Smooth muscle cell (in vitro differentiated cells): ENCODE measurements at regions not wholly inside any gene's neighbourhood (a gene's known extent, or its start where the extent isn't known, plus 50 kb on each side); places are given as distances from the start of the nearest gene placed in this dataset.

ENCODE experiments used
- DNase-seq: peaks from one replicate; lab custom pipeline; 2025; ENCODE audit not compliant: unreplicated experiment; lab: John Stamatoyannopoulos, UW
- H2AFZ ChIP-seq: fragments of 200-600 bp; sonication (generic); 2 replicates; pipeline ENCODE4 v1.6.0; 2016; ENCODE audit warnings: antibody characterized with exemption, low read depth, mild to moderate bottlenecking
- H3F3A ChIP-seq: fragments of 200-600 bp; sonication (generic); 2 replicates; pipeline ENCODE4 v1.6.0; 2017; ENCODE audit warnings: antibody characterized with exemption, low read depth
- H3K27ac ChIP-seq: fragments of 200-600 bp; sonication (generic); 2 replicates; pipeline ENCODE4 v1.5.1; 2016; ENCODE audit warnings: low read depth, mild to moderate bottlenecking
- H3K27me3 ChIP-seq: fragments of 200-600 bp; sonication (generic); 2 replicates; pipeline ENCODE4 v1.6.1; 2016; ENCODE audit warnings: low read depth, mild to moderate bottlenecking
- H3K36me3 ChIP-seq: fragments of 200-600 bp; sonication (generic); 2 replicates; pipeline ENCODE4 v1.5.1; 2016; ENCODE audit warnings: low read depth
- H3K4me1 ChIP-seq: fragments of 200-600 bp; sonication (generic); 2 replicates; pipeline ENCODE4 v1.5.1; 2016; ENCODE audit warnings: low read depth
- H3K4me2 ChIP-seq: fragments of 200-600 bp; sonication (generic); 2 replicates; pipeline ENCODE4 v1.6.0; 2016; ENCODE audit warnings: mild to moderate bottlenecking
- H3K4me3 ChIP-seq: fragments of 200-600 bp; sonication (generic); 2 replicates; pipeline ENCODE4 v1.5.1; 2016; ENCODE audit warnings: mild to moderate bottlenecking
- H3K79me2 ChIP-seq: fragments of 200-600 bp; sonication (generic); 2 replicates; pipeline ENCODE4 v1.6.0; 2016; ENCODE audit warnings: low read depth, mild to moderate bottlenecking
- H3K9ac ChIP-seq: fragments of 200-600 bp; sonication (generic); 2 replicates; pipeline ENCODE4 v1.6.0; 2016; ENCODE audit warnings: low read depth
- H3K9me3 ChIP-seq: fragments of 200-600 bp; sonication (generic); replicated peaks from 2 replicates; pipeline ENCODE4 v1.5.1; 2016; ENCODE audit warnings: low read depth
- H4K20me1 ChIP-seq: fragments of 200-600 bp; sonication (generic); 2 replicates; pipeline ENCODE4 v1.6.0; 2016; ENCODE audit warnings: low read depth
- WGBS: methylation state at CpG from one replicate; pipeline ENCODE4 v1.1.7; 2016; ENCODE audit warnings: low lambda C conversion rate; 5-methylcytosine and 5-hydroxymethylcytosine counted together
- TF ChIP-seq, protein P1 (sequence below): fragments of 200-600 bp; sonication (generic); IDR thresholded peaks from 2 replicates; pipeline ENCODE4 v1.5.1; 2017; ENCODE audit warnings: borderline replicate concordance, mild to moderate bottlenecking, antibody characterized with exemption; ENCODE audit not compliant: insufficient read depth, poor library complexity, severe bottlenecking

DNA sequence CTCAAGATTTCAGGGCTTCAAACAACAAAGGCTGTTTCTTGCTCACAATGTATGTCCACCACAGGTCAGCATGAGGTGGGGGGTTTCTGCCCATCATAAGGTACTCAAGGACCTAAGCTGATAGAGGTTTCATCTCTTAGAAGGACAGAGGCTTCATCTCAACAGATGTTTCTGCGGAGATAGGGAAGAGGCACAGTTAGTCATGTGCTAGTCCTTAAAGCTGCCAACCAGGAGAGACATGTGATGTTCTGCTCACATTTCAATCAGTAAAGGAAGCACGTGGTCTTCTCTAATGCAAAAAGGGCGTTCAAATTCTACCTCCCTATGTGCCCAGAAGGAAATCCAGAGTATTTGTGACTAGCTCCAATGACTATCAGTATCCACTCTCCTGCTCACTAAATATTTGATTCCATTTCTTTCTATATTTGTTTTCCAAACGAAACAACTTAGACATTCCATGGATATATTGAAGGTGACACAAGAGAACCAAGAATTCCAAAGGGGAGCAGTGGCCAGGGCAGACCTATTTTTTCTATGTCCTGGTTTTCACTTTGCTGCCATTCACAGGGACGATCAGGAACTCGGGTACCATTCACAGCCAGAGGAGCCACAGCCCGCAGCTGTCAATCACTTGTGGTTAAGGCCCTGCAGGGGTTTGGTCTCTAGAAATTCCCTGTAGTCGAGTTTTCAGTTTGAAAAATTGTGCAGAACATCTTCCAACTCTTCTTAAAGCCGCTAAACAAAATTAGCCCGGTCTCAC is 173.2 kb upstream of the FOXA2 start:
- TF ChIP-seq, protein P1, sequence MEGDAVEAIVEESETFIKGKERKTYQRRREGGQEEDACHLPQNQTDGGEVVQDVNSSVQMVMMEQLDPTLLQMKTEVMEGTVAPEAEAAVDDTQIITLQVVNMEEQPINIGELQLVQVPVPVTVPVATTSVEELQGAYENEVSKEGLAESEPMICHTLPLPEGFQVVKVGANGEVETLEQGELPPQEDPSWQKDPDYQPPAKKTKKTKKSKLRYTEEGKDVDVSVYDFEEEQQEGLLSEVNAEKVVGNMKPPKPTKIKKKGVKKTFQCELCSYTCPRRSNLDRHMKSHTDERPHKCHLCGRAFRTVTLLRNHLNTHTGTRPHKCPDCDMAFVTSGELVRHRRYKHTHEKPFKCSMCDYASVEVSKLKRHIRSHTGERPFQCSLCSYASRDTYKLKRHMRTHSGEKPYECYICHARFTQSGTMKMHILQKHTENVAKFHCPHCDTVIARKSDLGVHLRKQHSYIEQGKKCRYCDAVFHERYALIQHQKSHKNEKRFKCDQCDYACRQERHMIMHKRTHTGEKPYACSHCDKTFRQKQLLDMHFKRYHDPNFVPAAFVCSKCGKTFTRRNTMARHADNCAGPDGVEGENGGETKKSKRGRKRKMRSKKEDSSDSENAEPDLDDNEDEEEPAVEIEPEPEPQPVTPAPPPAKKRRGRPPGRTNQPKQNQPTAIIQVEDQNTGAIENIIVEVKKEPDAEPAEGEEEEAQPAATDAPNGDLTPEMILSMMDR = no peak
- no peaks in the 10 kb centered on the region for H3K4me1 ChIP-seq
- no peak overlapping the region for H3K4me2 ChIP-seq

DNA sequence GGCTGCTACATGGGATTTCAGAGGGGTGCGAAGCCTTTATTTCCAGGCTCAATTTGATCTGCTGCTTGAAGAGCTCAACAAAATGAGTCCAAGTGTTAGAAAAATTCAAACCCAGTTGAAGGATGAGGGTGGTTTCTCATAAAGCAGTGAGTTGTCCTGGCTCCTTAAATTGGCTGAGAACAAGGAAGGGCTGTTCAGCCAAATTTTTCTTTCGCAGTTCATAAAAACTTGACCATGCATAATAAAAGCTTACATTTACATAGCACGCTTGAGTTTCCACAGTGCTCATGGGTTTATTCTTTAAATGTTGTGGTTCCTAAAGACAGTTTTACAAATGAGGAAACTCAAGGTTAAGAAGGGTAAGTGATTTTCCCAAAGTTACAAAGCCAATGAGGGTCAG is 174.4 kb upstream of the FOXA2 start:
- DNase-seq = no peak
- Histone ChIP-seq H3K9me3 (no peaks in the 10 kb centered on the region), H3K36me3 (no peaks in the 10 kb centered on the region), H3F3A (no peaks in the 10 kb centered on the region), H3K79me2 (no peaks in the 10 kb centered on the region), H3K27ac (no peak overlapping the region), H3K4me2 (no peak overlapping the region), H3K27me3 (no peaks in the 10 kb centered on the region), H2AFZ (no peak overlapping the region), H3K9ac (no peak overlapping the region), H3K4me3 (no peak overlapping the region), H3K4me1 (no peaks in the 10 kb centered on the region), H4K20me1 (no peaks in the 10 kb centered on the region)
- WGBS = 92% methylated on average over 3 of the region's 3 CpGs
- TF ChIP-seq, protein P1 = no peak

More for the DNA sequence above, 173.2 kb upstream of the FOXA2 start:
- Histone ChIP-seq H3K79me2 (no peaks in the 10 kb centered on the region), H3K27me3 (no peaks in the 10 kb centered on the region), H3K27ac (no peak overlapping the region), H3K36me3 (no peaks in the 10 kb centered on the region), H3K4me3 (no peak overlapping the region), H3F3A (no peaks in the 10 kb centered on the region), H2AFZ (no peak overlapping the region), H3K9ac (no peak overlapping the region), H4K20me1 (no peaks in the 10 kb centered on the region), H3K9me3 (no peaks in the 10 kb centered on the region)
- DNase-seq = no peak
- WGBS = 84% methylated on average over 10 of the region's 10 CpGs

DNA sequence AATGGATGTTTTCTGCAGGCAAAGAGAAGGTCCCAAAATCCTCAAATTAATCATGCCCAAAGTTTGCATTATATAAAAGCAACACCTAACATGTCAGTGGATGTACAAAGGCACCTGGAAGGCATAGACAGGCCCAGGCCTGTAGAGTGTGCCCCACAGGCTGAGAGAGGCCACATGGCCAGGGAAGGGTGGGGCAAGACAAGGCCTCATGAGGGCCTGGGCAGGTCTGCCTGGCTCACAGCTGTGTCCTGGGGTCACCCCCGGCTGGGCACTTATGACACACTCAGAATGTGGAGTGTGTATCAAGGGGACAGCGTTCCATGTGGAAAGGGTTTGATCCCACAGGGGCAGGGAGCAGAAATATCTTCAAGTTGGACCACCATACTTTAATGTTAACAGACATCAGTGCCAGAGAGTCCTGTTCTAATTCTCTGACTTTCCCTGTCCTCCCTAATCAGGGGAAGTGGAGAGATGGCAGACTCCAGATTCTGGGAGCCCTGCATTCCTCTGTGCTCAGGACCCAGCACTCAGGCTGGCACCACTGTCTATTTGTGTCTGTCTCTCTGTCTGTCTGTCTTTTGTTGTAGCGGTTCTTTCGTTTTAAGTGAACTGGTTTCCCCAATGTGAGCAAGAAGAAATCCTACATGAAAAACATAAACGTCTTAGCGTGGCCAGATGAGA is 178.3 kb upstream of the FOXA2 start:
- H3K9me3 ChIP-seq = no peaks in the 10 kb centered on the region
- H4K20me1 ChIP-seq = no peaks in the 10 kb centered on the region
- no peak overlapping the region for H3K9ac ChIP-seq
- no peaks in the 10 kb centered on the region for H3F3A ChIP-seq
- DNase-seq = no peak
- H3K79me2 ChIP-seq = no peaks in the 10 kb centered on the region
- H2AFZ ChIP-seq = peak overlapping the region; percentile 43
- H3K4me3 ChIP-seq = no peak overlapping the region
- 76% methylated on average over 6 of the region's 6 CpGs for WGBS
- no peaks in the 10 kb centered on the region for H3K4me1 ChIP-seq
- peak overlapping the region; percentile 13 for H3K4me2 ChIP-seq
- TF ChIP-seq, protein P1 = no peak
- H3K27ac ChIP-seq = peak overlapping the region; percentile 35
- H3K36me3 ChIP-seq = no peaks in the 10 kb centered on the region
- no peaks in the 10 kb centered on the region for H3K27me3 ChIP-seq
